Endothelial cell of umbilical vein (primary cell): ENCODE measurements at regions not wholly inside any gene's neighbourhood (a gene's known extent, or its start where the extent isn't known, plus 50 kb on each side); places are given as distances from the start of the nearest gene placed in this dataset.

Experiments
- BruUV-seq: library from RNA; stranded (reverse); fragments of 400-500 nt; replicated peaks from 2 replicates; lab custom pipeline; 2021; lab: Mats Ljungman, UMichigan
- CTCF ChIA-PET: fragments of 300-600, 350-600 bp; sonication (Branson Sonifier 250); formaldehyde crosslinking; loops from one replicate; lab custom pipeline; 2021; ENCODE audit warnings: antibody characterized with exemption, inconsistent platforms; lab: Charles Lee
- POLR2A ChIA-PET: fragments of 300-600, 350-600 bp; sonication (Branson Sonifier 250); formaldehyde crosslinking; loops from one replicate; lab custom pipeline; 2021; ENCODE audit warnings: antibody characterized with exemption, inconsistent platforms; lab: Charles Lee
- DNase-seq: peaks from one replicate; pipeline ENCODE4 v3.0.0-alpha.2; 2011; ENCODE audit warnings: low read depth, low spot score
- FAIRE-seq: peaks from 2 replicates; lab custom pipeline; 2011; peaks lifted over from hg19 to GRCh38; lab: Jason Lieb, UNC
- H2AFZ ChIP-seq: 2 replicates; pipeline ENCODE4 v1.6.0; 2012; ENCODE audit warnings: low read depth, low read length, control low read depth, inconsistent platforms
- H3K27ac ChIP-seq: 2 replicates; pipeline ENCODE4 v1.5.1; 2011; ENCODE audit warnings: low read depth, mild to moderate bottlenecking, control low read depth, low read length, moderate library complexity; ENCODE audit not compliant: insufficient read depth
- H3K27me3 ChIP-seq, 2 experiments: 2 replicates each; pipeline versions ENCODE4 v1.6.0 to v1.6.1; 2011; ENCODE audit warnings: low read length in 2 of 2, mixed read lengths in 1 of 2; ENCODE audit not compliant: control insufficient read depth in 2 of 2, insufficient read depth in 2 of 2
- H3K36me3 ChIP-seq, 2 experiments: 2 replicates in 1 of 2; 3 replicates in 1 of 2; pipeline ENCODE4 v1.5.1; 2011; ENCODE audit warnings: low read length in 2 of 2, mild to moderate bottlenecking in 1 of 2, moderate library complexity in 1 of 2; ENCODE audit not compliant: control insufficient read depth in 2 of 2, insufficient read depth in 2 of 2; ENCODE audit errors: extremely low read depth in 1 of 2
- H3K4me1 ChIP-seq: 3 replicates; pipeline ENCODE4 v1.5.1; 2011; ENCODE audit warnings: mild to moderate bottlenecking, low read length; ENCODE audit not compliant: control insufficient read depth, insufficient read depth; ENCODE audit errors: extremely low read depth
- H3K4me2 ChIP-seq: 2 replicates; pipeline ENCODE4 v1.6.1; 2011; ENCODE audit warnings: low read length, control low read depth, mixed read lengths; ENCODE audit not compliant: insufficient read depth
- H3K4me3 ChIP-seq, 3 experiments: fragments of 200-600 bp in 1 of 3; sonication (generic), shearing (Covaris generic) in 1 of 3; replicated peaks in 1 of 3; 2 replicates each; pipeline ENCODE4 v1.5.1; 2011 to 2016; ENCODE audit warnings: control low read depth in 3 of 3, low read length in 3 of 3, mild to moderate bottlenecking in 2 of 3, inconsistent platforms in 1 of 3, low read depth in 1 of 3, moderate library complexity in 1 of 3; ENCODE audit not compliant: insufficient read depth in 1 of 3
- H3K79me2 ChIP-seq: 2 replicates; pipeline ENCODE4 v1.6.0; 2012; ENCODE audit warnings: low read length, inconsistent platforms; ENCODE audit not compliant: control insufficient read depth, insufficient read depth
- H3K9ac ChIP-seq: replicated peaks from 2 replicates; pipeline ENCODE3; 2011; ENCODE audit warnings: low read length, control low read depth; ENCODE audit not compliant: insufficient read depth; ENCODE audit errors: extremely low read depth
- H3K9me1 ChIP-seq: replicated peaks from 3 replicates; pipeline ENCODE4 v1.6.0; 2011; ENCODE audit warnings: mild to moderate bottlenecking, low read length; ENCODE audit not compliant: control insufficient read depth, insufficient read depth; ENCODE audit errors: extremely low read depth
- H3K9me3 ChIP-seq: replicated peaks from 2 replicates; pipeline ENCODE4 v1.5.1; 2012; ENCODE audit warnings: low read length, inconsistent platforms; ENCODE audit not compliant: control insufficient read depth, insufficient read depth
- H4K20me1 ChIP-seq: replicated peaks from 2 replicates; pipeline ENCODE3; 2011; ENCODE audit warnings: mild to moderate bottlenecking, low read length; ENCODE audit not compliant: control insufficient read depth, insufficient read depth; ENCODE audit errors: extremely low read depth
- EZH2 ChIP-seq: IDR thresholded peaks from 2 replicates; pipeline ENCODE4 v1.6.1; 2012; ENCODE audit warnings: borderline replicate concordance, low read depth, mild to moderate bottlenecking, moderate library complexity, low read length, inconsistent platforms; ENCODE audit not compliant: severe bottlenecking
- GATA2 ChIP-seq: IDR thresholded peaks from 2 replicates; pipeline ENCODE4 v1.7.0; 2011; ENCODE audit warnings: low read depth, mild to moderate bottlenecking, moderate library complexity, mixed read lengths, low read length; ENCODE audit not compliant: insufficient read length, insufficient read depth
- JUN ChIP-seq: IDR thresholded peaks from 2 replicates; pipeline ENCODE4 v1.6.1; 2011; ENCODE audit warnings: borderline replicate concordance, low read depth; ENCODE audit not compliant: insufficient read length, insufficient read depth
- MYC ChIP-seq: IDR thresholded peaks from one replicate; pipeline ENCODE4 v1.6.1; 2011; ENCODE audit warnings: mild to moderate bottlenecking, low read depth, low read length
- POLR2A ChIP-seq: IDR thresholded peaks from 2 replicates; pipeline ENCODE4 v1.6.1; 2012; ENCODE audit warnings: low read depth, mild to moderate bottlenecking, control low read depth, low read length
- dilution Hi-C: fragments of 300-500 bp; cut with MboI; formaldehyde crosslinking; loops from one replicate; pipeline ENCODE4 v1.15.0; 2019; ENCODE audit warnings: low sequenced_read_pairs; ENCODE audit not compliant: extremely low pct_ligation_motif_present
- intact Hi-C: fragments of 100-400 bp; cut with micrococcal nuclease; formaldehyde crosslinking; loops from one replicate; pipeline ENCODE4 v1.10.0; 2022
- TF ChIP-seq, protein P1 (sequence below): IDR thresholded peaks from 2 replicates; pipeline ENCODE4 v1.6.1; 2011; ENCODE audit not compliant: insufficient read depth, insufficient read length

DNA sequence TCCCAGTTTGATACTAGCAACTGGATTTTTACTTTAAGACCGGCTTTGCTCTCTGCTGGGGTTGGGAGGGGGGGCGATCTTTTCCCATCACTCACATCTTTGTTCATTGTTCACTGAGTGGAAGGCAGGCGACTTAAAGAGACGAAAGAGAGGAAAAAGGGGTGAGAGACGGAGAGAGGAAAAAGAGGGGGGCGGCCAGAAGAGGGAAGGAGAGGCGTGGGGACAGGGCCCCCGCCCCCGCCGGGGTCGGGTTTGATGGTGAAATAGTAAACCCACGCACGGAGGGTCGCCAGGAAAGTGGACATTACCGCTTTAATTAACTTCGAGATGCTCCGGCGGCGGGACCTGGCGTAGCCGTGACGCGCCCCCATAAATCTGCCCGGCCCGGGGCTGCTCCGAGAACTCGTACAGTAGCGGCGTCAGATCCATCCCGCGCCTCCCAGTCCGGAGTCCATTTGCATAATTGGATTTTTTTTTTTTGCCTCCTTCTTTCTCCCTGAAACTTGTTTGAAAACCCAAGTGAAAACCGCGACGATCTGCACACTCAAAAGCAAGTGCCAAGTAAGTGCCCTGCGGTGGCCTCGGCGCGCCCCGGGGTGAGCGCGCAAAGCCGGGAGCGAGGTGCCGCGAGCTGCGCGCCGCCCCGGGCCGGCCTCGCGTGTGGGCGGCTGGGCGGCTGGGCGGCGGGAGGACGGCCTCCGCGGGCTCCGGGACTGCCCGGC, 143.9 kb upstream of the ZNF536 start:
- dilution Hi-C loops (no loop called here), intact Hi-C loops (no loop called here)
- H4K20me1 ChIP-seq: no peaks in the 10 kb centered on the region
- no peak overlapping the region for H2AFZ ChIP-seq
- H3K27ac ChIP-seq: no peak overlapping the region
- H3K4me2 ChIP-seq: no peak overlapping the region
- H3K9me3 ChIP-seq: no peaks in the 10 kb centered on the region
- TF ChIP-seq POLR2A: no peak
- TF ChIP-seq EZH2: peak; percentile 89
- TF ChIP-seq, protein P1, sequence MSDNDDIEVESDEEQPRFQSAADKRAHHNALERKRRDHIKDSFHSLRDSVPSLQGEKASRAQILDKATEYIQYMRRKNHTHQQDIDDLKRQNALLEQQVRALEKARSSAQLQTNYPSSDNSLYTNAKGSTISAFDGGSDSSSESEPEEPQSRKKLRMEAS: no peak
- TF ChIP-seq MYC: no peak
- H3K9ac ChIP-seq: no peak overlapping the region
- no peak for FAIRE-seq
- H3K27me3 ChIP-seq: peaks cover 44 to 65% of the 10 kb centered on the region in 2 experiments
- no TSS peak for BruUV-seq
- no peaks in the 10 kb centered on the region for H3K4me1 ChIP-seq
- CTCF ChIA-PET: interaction anchor here (1.1 kb wide), 1 partner anchor 10 kb away, joined by 3 read pairs; no protein-coding TSS in a partner anchor
- no peak overlapping the region for H3K4me3 ChIP-seq
- H3K79me2 ChIP-seq: no peaks in the 10 kb centered on the region
- no peak for DNase-seq
- POLR2A ChIA-PET: no interaction called here
- no peaks in the 10 kb centered on the region for H3K9me1 ChIP-seq
- H3K36me3 ChIP-seq: no peaks in the 10 kb centered on the region

DNA sequence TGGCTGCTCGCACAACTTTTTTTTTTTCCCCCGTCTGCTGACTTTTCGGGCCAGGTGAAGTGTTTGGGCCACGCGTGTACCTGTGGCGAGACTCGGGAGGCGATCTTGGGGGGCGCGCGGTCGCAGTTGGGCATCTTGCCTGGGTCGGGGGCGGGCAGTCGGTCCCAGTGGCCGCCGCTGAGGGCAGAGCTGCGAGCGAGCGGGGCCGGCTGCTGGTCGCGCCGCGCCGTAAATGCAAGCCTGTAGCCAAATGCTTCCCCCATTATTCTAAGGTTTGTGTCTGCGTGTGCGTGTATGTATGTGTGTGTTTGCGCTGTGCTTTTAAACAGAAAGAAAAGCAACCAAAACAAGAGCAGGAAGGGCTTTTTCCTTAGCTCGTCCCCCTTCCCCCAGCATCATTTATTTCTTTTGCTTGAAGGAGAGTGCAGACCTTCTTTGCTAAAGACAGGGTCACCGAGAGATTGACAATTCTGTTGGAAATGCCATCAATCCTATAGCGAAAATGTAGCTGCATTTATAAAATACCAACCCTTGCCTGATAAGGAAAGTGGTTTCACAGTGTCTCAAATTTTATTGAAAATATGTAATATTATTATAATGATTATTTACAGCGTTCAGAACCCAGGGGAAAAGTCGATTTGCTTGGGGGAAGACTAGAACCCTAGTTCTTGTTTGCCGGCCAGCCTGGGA, 143.2 kb upstream of the ZNF536 start:
- no peak for FAIRE-seq

More for the DNA sequence above, 143.2 kb upstream of the ZNF536 start:
- H3K4me2 ChIP-seq: no peak overlapping the region
- no peaks in the 10 kb centered on the region for H3K9me1 ChIP-seq
- no peaks in the 10 kb centered on the region for H3K79me2 ChIP-seq
- POLR2A ChIA-PET: no interaction called here
- H3K9ac ChIP-seq: no peak overlapping the region
- peaks cover 40 to 59% of the 10 kb centered on the region in 2 experiments for H3K27me3 ChIP-seq
- dilution Hi-C loops: no loop called here
- CTCF ChIA-PET: interaction anchor here (1.1 kb wide), 1 partner anchor 9 kb away, joined by 3 read pairs; no protein-coding TSS in a partner anchor
- intact Hi-C loops: no loop called here
- H3K27ac ChIP-seq: no peak overlapping the region
- no peaks in the 10 kb centered on the region for H3K36me3 ChIP-seq
- H3K4me1 ChIP-seq: no peaks in the 10 kb centered on the region
- no peak for DNase-seq
- H3K9me3 ChIP-seq: no peaks in the 10 kb centered on the region
- H3K4me3 ChIP-seq: no peak overlapping the region
- H4K20me1 ChIP-seq: no peaks in the 10 kb centered on the region
- TF ChIP-seq POLR2A: no peak
- TF ChIP-seq GATA2: no peak
- TF ChIP-seq JUN: no peak
- TF ChIP-seq EZH2: peak; percentile 65
- no peak overlapping the region for H2AFZ ChIP-seq
- BruUV-seq: no TSS peak
